ENCODE measurements at regions not wholly inside any gene's neighbourhood (a gene's known extent, or its start where the extent isn't known, plus 50 kb on each side); places are given as distances from the start of the nearest gene placed in this dataset.

DNA sequence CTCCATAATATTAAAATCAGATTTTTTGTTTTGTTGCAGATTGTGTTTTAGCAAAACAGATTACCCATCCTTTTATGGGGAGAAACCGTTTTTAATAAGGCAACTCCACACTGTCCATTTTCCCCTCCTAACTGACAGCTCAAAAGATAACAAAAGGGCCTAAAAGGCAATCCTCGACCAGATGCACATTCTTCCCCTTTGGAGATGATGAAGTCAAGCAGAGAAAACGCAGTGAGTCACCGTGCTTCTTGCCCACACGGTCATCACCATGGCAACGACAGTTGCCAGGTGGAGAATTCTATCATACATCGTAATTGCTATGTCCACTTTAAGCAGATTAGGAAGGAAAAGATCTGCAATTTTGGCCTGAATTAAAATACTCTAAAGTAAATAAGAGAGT is 96.4 kb downstream of the DIRAS2 start:
- TF ChIP-seq, protein P1, sequence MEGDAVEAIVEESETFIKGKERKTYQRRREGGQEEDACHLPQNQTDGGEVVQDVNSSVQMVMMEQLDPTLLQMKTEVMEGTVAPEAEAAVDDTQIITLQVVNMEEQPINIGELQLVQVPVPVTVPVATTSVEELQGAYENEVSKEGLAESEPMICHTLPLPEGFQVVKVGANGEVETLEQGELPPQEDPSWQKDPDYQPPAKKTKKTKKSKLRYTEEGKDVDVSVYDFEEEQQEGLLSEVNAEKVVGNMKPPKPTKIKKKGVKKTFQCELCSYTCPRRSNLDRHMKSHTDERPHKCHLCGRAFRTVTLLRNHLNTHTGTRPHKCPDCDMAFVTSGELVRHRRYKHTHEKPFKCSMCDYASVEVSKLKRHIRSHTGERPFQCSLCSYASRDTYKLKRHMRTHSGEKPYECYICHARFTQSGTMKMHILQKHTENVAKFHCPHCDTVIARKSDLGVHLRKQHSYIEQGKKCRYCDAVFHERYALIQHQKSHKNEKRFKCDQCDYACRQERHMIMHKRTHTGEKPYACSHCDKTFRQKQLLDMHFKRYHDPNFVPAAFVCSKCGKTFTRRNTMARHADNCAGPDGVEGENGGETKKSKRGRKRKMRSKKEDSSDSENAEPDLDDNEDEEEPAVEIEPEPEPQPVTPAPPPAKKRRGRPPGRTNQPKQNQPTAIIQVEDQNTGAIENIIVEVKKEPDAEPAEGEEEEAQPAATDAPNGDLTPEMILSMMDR (IDR thresholded peaks at IDR 0.05) = no peak
- TF ChIP-seq POLR2A (IDR thresholded peaks at IDR 0.05) = no peak
- TF ChIP-seq POLR2AphosphoS5 (IDR thresholded peaks at IDR 0.05) = no peak
- TF ChIP-seq EP300 (IDR thresholded peaks at IDR 0.05) = no peak

Measured in suprapubic skin (tissue), 4 donors.